ENCODE measurements at regions not wholly inside any gene's neighbourhood (a gene's known extent, or its start where the extent isn't known, plus 50 kb on each side); places are given as distances from the start of the nearest gene placed in this dataset.

DNA sequence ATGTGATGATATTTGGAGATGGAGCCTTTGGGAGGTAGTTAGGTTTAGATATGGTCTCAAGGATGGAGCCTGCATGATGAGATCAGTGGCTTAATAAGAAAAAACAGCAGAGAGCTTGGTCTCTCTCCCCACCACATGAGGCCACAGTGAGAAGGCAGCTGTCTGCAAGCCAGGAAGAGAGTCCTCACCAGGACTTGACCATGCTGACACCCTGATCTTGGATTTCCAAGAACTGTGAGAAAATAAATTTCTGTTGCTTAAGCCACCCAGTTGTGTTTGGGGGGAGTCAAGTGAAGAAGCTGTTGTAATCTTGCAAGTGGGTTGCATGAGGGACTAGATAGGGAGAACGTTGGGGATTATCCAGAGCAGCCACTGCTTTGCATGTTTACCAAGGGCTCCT lies 62.3 kb upstream of the TNFAIP8L3 start:
- intact Hi-C loops (cut with DNase I), result no loop called here
- no peak for ATAC-seq
- DNase-seq (ENCODE audit: low spot score), result no peak

DNA sequence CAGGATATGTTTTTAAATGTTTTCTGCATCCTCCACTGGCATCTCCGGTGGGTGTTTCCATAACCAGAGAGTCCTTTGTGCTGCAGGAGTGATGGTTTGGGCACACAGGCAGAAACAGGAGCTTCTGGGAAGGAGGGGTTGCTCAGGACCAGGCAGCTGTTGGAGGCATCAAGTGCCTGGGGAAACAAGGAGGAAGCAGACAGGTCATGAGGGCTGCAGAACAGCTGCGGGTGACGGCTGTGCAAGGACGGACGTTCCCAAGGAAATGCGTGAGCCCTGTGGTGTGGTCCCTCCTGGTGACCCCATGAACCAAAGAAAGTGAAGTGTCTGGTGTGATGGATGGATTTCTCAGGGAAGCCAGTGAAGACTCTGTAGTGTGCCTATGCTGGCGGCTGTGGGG lies 61.2 kb upstream of the TNFAIP8L3 start:
- ATAC-seq (peak; percentile 66), DNase-seq (ENCODE audit: low spot score) (no peak)
- intact Hi-C loops (cut with DNase I), result no loop called here

DNA sequence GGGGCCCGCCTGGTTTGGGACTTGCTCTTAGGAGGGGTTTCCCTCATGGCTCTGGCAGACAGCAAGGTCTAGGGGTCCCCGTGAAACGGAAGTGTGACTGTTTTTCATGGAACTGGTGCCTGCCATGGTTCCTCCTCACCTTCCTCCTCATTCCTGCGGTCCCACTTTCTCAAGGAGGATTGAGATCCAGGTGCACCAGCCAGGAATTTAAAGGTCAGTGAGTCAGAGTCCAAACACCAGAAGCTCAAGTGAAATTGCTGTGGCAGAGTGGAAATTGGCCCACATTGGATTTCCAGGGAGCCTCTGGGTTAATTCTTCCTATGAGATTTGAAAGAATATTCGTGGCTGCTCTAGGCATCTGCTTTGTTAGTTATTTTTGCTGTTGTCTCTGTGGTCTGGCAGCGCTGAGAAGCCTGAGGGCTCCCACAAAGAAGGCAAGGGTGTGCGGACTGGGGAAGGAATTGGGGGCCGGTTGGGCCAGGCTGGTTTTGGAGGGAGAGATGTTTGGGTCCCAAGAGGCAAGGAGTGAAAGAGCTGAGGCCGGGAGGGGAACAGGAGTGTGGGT lies 60.4 kb upstream of the TNFAIP8L3 start:
- ATAC-seq (peak; percentile 40), DNase-seq (ENCODE audit: low spot score) (no peak)
- intact Hi-C loops (cut with DNase I), result no loop called here
